GM18517 (cell line): ENCODE measurements at regions not wholly inside any gene's neighbourhood (a gene's known extent, or its start where the extent isn't known, plus 50 kb on each side); places are given as distances from the start of the nearest gene placed in this dataset.
"Not testable (repeated sequence)": the region's sequence is repeated elsewhere in the genome, so short reads cannot be mapped to it uniquely, and the experiment has no call there.

ENCODE experiments used
- ATAC-seq: cut with Tn5 transposase; IDR thresholded peaks from one replicate; pipeline ENCODE4 v1.9.1; 2021; ENCODE audit warnings: mild to moderate bottlenecking, moderate library complexity; ENCODE audit not compliant: unreplicated experiment

DNA sequence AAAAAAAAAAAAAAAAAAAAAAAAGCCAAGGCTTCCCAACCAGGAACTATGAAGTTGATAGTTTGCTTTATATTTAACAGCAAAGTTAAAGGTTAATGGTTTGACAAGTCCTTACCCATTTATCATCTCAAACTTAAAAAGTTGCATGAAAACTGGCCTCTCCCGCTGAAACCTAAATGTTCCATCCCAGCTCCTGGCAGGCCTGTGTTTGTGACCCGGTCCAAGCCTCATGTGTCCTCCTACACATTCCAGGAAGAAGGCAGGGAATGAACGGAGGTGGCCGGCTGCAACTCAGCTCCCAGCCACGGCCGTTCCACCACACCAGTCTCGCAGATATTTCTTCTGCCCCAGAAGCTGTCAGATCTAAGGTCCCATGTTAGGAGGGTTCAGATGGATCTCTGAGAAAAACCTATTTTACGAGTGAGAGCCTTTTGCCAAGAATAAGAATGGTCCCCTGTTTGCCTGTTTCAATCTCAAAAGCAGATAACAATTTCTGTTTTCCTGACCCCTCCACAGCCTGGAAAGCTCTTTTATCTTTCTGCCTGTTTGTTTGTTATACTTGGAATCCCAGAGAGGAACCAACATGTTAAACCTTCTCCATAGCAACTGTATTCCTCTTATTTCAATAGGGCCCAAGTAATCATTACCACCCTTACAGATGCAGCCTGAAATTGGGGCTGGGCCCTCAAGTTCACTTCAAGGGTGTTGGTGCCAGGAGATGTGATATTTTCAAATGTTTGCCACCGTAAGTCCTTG is 56.5 kb downstream of the KCTD12 start:
- no peak for ATAC-seq

DNA sequence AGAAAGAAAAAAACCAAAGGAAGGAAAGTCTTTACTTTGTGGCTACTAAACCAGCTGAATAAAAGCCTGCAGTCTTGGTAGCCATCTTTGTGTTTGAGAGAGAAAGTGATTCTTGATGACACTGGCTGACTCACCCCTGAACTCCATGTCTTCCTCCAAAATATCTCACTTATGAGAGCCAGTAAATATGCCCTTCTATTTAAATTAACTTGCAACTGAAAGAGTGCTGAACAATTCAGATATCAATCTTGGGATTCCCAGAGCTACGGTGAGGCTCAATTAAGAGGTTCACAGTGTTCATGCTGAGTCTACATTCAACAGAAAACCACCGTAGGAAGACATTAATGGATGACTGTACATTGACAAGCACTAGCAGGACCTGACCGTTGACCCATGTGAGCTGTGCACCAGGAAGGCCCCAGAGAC is 57.9 kb downstream of the KCTD12 start:
- ATAC-seq, result peak; percentile 57

DNA sequence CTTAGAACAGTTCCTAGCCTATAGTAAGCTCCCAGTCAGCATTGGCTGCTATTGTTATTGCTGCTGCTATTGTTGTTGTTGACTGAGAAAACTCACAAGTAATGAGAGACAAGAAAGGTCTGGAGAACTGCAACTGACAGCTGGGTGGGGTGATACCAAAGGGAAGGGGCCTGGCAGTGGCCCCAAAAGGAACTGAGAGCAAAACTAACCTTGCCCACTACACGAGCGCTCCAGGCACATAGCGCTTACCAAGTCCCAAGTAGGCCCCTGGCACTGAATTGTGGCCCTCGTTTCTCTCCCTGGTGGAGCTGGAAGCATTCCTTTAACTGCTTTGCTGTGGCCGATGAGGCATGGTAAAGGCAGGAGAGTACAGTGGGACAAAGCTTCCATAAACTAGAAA is 59.7 kb downstream of the KCTD12 start:
- ATAC-seq, result no peak

DNA sequence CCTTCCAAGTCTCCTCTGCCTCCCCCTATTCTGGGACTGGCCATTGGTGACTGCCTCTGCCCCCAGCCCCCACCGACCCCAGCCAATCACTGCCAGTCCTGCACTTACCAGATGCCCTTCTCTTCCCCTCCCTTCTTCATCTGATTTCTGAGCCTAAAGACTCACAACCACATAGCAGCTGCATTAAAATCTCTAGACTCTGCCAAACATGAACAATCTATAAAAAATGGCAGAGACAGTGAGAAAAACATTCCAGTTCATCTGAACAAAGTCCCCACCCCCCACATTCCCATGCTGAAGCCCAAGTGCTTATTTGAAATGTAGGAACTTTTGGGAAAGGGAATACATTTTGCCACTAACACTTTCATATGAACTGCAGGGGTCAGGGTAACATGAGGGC is 60.8 kb downstream of the KCTD12 start:
- ATAC-seq, result no peak

DNA sequence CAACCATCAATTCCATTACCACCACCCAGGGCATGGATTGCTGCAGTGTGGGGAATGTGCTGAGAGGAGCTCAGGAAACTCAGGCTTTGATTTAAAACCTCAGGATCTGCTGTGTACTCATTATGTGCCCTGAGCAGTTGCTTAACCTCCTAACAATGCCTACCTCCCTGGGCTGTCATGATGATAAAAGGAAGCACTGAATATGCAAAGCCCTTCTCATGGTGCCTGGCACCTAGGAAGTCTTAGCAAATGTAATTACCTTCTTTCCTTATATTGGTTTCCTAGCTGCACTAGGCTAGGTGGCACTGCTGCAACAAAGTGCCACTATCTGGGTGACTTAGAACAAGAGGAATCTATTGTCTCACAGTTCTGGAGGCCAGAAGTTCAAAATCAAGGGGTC is 62.2 kb downstream of the KCTD12 start:
- no peak for ATAC-seq

DNA sequence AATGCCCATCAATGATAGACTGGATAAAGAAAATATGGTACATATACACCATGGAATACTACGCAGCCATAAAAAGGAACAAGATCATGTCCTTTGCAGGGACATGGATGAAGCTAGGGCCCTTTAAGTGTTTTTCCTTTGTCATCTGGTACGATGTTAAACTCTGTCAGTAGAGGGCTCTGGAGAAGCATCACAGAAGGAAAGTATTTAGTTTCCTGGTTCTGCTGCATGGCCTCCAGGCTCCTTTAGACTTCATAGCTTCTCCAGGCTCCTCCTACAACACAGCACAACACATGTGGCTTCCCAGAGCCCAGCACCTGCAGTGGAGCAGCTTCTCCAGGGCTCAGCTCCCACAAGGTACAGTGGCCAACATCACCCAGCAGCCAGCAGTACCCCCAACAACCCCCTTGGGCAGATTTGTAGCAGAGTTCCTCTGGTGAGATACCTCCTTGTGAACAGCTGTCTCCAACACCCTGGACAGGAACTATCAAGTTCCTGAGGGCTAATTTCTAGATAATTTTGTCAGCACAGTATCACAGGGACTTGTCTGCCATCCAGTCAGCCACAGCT is 63.4 kb downstream of the KCTD12 start:
- ATAC-seq, result no peak

DNA sequence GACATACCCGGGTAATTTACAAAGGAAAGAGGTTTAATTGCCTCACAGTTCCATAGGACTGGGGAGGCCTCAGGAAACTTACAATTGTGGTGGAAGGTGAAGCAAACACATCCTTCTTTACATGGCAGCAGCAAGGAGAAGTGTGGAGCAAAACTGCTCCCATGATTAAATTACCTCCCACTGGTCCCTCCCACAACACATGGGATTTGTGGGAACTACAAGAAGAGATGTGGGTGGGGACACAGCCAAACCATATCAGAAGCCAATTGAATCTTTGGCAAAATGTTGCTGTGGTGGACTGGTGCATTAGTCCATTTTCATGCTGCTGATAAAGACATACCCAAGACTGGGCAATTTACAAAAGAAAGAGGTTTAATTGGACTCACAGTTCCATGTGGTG is 65.0 kb downstream of the KCTD12 start:
- not testable (repeated sequence) for ATAC-seq

DNA sequence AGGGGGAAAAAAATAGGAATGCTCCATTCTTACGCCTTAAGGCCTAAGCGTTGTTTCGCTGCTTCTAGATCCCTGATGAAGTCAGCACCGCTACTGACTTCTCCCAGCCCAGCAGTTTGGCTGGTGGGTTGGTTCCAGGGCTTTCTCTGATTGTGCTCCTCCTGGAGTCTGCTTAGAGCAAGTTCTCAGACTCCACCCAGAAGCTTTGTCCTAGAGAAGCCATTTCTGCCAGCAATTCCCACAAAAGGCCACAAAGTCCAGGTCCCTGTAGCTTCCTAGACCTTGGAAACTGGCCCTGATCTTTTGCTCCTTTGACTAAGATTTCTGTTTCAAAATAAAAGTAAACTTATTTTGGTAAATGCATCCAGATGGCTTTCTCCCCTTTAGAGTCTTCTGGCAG is 65.4 kb downstream of the KCTD12 start:
- ATAC-seq, result no peak

DNA sequence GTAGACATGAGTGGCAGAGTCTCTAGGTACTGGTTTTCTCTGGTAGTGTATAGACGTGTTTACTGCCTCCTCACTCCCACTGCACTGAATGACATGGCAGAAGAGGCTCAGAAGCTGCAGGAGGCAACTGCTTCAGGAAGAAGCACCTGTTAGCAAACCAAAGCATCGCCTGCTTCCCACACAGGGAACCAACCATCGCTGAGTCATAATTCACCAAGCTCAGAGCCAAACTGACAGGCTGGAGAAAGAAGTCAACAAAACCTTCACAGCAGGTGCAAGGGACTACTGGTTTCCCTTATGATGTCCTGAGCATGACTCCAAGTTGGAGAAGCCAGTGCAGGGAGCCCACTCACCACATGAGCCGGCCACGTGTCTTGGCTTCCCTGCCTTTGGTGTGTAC is 69.8 kb downstream of the KCTD12 start:
- ATAC-seq, result no peak

DNA sequence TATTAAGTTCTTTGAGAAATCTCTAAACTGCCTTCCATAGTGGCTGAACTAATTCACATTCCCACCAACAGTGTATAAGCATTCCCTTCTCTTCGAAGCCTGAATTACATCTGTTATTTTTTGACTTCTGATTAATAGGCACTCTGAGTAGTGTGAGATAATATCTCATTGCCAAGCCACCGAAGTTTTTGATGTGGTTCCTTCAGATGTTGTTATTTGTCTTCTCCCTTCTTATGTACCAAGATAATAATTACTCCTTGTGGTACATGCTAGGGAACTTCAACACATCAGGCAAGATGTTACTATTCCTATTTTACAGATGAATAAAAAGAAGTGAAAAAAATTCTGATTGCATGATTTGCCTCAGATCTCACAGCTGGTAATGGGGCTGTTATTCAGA is 70.9 kb downstream of the KCTD12 start:
- ATAC-seq, result no peak

DNA sequence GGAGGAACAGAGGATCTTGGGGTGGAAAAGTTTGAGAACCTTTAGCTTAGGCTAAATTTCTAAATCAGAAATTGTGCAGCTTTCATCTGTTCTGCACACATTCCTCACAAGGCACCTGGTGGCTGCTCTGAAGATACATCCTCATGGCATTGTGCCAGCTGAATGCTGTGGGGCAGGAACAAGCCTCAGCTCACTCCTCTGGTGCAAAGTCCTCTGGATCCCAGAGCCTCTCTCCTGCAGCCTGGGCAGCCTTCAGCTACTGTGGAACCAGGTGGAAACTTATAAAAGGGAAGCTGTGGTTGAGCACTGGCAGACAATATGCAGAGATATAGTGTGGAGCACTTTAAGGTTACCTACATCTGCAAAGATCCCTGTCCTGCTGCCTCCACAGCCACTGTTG is 72.3 kb downstream of the KCTD12 start:
- ATAC-seq, result no peak

DNA sequence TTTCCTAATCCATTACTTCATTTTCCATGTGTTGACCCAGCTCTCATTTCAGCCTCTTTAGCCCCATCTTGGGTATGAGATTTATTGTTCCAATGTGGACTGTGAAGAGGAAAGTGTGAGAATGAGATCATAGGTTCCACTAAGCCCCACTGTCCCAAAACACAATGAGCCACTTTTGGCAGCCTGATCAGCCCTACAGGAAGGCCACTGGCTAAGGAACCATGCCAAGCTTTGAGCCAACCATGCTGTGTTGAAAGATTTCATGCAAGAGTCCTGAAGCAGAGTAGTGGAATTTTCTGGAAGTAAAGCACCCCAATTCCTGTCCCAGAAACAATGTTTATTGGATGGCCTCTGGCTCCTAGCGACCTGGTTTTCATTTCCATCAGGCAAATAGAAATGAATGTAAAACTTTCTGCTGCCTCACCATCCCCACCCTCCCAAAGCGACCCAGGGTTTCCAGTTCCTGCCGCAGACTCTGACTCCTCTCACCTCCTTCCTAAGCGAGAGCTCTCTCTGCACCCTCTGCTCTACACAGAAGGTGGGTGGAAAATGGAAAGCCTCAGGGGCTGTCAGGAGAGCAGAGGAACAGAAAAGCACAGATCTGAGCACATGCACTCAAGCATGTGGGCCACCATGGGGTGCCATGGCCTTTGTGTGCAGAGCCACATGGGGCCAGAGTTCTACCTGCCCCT is 73.1 kb downstream of the KCTD12 start:
- no peak for ATAC-seq

DNA sequence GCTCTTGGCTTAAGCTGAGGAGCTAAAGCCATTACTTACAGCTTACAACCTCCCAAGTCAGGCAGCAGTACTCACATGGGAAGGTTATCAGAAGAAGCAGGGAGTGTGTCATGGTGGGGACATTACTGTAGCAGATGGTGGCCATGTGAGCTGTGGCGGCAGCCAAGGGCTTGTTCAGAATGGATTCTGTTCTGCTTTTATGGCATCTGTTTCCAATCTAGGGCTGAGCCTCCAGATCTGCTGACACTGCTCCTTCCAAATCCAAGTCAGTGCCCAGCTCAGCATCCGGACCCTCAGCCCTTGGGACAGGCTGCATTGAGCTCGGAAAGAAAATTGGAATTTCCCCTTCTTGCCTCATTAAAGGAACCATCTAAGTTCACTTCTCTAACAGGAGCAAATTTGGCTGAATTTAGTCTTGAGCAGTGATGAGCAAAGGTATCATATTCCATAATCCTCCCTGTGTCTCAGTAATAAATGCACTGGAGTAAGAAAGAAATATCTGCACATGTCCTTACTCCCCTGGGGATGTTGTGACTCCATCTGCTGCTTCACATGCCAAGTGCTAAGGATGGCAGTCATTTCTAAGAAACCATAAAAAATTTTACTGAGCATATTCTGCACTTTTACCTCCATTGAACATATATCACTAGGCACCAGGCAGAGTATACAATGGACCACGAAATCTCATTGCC is 73.9 kb downstream of the KCTD12 start:
- ATAC-seq, result no peak

DNA sequence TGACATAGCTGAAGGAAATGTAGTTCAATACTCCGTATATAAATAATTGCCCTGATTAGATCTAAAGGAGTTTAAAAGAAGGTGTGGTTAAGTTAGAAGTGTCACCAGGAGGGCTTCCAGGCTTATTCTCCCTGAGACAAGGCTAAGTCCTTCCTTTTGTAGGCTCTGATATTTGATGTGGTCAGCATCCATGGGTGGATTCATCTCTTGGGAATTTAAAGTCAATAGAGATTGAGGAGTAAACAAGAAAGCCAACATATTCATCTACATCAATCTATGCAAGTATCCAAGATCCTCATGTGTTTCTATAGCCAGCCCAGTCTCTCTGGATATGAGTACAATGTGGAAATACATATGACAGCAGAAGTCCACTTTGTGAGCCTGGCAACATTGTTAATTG is 76.8 kb downstream of the KCTD12 start:
- ATAC-seq, result no peak

DNA sequence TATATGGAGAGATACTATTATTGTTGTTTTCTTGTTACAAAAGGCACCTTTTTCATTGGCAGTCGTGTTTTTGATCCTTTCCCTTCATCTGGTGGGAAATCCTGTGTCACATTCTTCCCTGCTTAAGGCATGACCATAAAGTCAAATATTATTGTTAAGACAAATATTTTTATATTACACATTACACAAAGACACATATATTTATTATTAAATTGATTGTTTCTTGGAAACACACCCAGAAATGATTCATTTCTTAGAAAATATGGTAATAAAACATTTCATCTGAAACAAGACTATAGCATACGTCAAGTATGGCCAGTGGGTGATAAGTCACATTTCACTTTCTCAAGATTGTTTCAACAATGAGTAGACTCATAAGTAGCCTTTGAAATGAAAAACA is 77.3 kb downstream of the KCTD12 start:
- no peak for ATAC-seq

DNA sequence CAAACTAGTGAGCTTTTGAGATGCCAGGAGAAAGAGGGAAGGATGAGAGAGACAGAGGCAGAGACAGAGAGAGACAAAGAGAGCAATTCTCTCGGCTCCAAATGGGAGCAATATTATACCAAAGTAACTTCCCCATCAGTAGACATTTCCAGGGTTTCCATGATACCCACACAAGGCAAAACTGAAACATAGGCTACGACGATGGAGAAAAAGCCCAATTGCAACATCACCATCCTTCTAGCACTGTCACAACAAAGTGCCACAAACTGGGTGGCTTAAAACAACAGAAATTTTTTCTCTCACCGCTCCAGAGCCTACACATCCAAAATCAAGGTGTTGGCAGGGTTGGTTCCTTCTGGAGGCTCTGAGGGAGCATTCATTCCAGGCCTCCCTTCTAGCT is 81.4 kb downstream of the KCTD12 start:
- no peak for ATAC-seq

DNA sequence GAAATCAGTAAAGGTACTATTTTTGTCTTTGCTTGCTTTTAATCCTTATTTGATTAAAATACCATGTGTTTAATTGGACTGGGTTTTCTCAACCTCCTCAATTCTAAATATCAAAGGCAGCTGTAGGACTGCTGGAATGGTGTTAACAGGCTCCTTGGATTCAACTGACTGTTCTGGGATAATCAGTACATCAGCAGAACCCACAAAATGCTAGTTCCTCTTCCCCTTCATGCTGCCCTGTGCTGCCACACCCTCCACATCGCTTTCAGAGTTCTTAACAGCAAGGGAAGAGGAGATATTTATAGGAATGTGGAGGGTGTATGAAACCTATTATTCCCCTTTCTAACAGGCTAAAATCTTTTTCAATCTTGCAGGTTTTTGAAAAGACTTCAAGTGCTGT is 82.4 kb downstream of the KCTD12 start:
- no peak for ATAC-seq

DNA sequence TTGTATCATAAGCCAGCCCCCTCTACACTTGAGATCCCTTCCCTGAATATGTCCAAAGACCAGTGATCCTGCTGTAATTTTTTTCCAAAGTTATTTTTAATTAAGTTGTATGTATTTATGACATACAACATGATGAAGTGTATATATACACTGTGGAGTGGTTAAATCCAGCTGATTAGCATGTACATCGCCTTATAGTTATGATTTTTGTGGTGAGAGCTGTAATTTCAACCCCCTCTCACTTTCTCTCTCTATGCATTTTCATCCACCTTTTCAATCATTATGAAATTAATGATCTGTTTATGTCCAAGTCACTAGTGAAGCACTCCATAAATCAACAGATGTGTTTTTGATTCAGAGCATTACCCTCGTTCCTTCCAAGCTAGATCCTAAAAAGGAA is 85.3 kb downstream of the KCTD12 start:
- ATAC-seq, result no peak

DNA sequence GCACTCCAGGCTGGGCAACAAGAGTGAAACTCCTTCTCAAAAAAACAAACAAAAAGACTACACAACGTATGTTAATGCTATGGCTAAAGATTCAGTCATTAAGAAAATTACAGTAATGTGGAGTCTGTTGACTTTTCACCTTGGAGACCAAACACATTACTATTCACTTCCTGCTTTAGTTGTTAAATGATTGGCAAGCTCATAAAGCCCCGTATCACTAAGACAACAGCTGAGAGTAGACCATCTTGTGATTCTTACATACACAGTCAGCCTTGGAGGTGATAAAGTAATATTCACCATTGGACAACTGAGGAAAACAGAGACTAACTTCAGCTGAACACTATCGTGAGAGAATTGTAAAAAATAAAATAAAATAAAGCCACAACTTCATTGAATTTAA is 86.5 kb downstream of the KCTD12 start:
- no peak for ATAC-seq

DNA sequence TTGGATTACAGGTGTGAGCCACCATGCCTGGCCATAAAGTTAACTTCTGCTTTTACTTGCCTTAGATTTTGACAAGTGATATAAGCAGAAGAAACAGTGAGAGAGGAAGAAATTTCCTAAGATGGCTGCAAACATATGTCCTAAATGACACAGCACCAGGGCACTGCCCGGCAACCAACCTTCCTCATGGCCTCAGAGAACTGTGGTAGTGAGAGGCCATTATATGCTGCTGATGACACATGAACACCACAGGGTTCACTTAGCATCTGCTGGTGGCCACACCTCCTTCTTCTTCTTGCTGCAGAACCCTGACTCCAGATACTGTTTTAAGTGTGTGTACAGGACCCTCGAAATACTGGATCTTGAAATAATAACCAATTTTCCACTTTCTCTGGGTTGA is 88.2 kb downstream of the KCTD12 start:
- ATAC-seq, result no peak

DNA sequence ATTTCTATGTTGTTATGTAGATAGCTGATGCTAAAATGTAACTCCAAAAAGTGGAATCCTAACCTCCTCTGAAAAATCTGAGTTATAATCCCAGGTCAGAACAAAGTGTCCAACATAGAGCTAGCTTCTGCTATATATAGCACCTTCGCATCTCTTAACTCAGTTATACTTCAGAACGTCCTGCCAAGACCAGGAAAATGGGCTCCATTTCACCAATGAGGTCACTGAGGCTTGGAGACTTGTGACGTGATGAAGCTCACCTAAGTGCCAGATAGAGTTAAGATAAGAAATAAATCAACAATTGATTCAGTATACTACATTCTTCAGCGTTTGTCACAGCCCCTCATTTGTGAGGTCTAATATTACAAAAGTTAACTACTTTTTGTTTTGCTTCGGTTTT is 88.8 kb downstream of the KCTD12 start:
- no peak for ATAC-seq

DNA sequence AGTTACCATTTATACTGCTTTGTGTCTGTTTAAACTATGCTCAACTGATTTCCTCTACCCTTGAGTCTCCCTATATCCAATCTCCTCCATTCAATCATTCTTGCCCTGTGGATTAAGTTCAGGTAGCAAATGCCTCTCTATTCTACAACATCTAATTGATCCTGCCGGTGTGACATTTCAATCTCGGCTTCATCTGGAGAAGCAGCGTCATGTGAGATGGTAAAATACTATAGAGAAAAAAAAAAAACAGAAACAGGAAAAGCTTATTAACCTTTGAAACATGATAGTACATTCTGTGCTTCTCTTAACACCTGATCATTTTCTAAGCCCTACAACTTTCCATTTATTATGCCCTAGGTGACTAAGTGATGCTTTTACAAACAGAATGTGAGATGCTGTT is 89.4 kb downstream of the KCTD12 start:
- no peak for ATAC-seq
